RWPE1 (cell line): ENCODE measurements at regions not wholly inside any gene's neighbourhood (a gene's known extent, or its start where the extent isn't known, plus 50 kb on each side); places are given as distances from the start of the nearest gene placed in this dataset.

Experiments used
- CTCF ChIA-PET: fragments of 350-600 bp; sonication (Branson Sonifier 250); formaldehyde crosslinking; extraction: SDS; loops from one replicate; lab custom pipeline; 2021; lab: Yijun Ruan, JAX
- POLR2A ChIA-PET: fragments of 400-600 bp; formaldehyde crosslinking; extraction: SDS; loops from one replicate; lab custom pipeline; 2020; ENCODE audit warnings: antibody characterized with exemption; ENCODE audit not compliant: low non-redundant PET; lab: Yijun Ruan, JAX
- DNase-seq: peaks from one replicate; pipeline ENCODE4 v3.0.0; 2012; ENCODE audit warnings: low spot score
- H3K27ac ChIP-seq: fragments of 450-650 bp; 2 replicates; pipeline ENCODE4 v1.5.1; 2017
- CTCF ChIP-seq: fragments of 450-650 bp; conservative IDR thresholded peaks from 2 replicates; pipeline ENCODE4 v1.5.1; 2017; ENCODE audit warnings: low read depth, mild to moderate bottlenecking

- ChIA-PET CTCF (no interaction called here), POLR2A (no interaction called here)
- no peak for TF ChIP-seq CTCF
- no peak for DNase-seq
- H3K27ac ChIP-seq, result no peak overlapping the region
Observed at GRCh38 chr15:72979791-72980190, 72.5 kb upstream of the NEO1 start.

- TF ChIP-seq CTCF, result no peak
- ChIA-PET CTCF (no interaction called here), POLR2A (no interaction called here)
- no peak for DNase-seq
- H3K27ac ChIP-seq, result no peak overlapping the region
Observed at GRCh38 chr15:72979308-72979707, 73.0 kb upstream of the NEO1 start.

- no peak for TF ChIP-seq CTCF
- H3K27ac ChIP-seq, result no peak overlapping the region
- ChIA-PET CTCF (interaction anchor here (0.6 kb wide), 1 partner anchor 372 kb away, joined by 3 read pairs; no protein-coding TSS in a partner anchor), POLR2A (no interaction called here)
- DNase-seq, result no peak
Observed at GRCh38 chr15:72978223-72978622, 74.0 kb upstream of the NEO1 start.

- POLR2A ChIA-PET, result no interaction called here
- TF ChIP-seq CTCF, result no peak
- CTCF ChIA-PET, result no interaction called here
- no peak for DNase-seq
- no peak overlapping the region for H3K27ac ChIP-seq
Observed at GRCh38 chr15:72972362-72972761, 79.9 kb upstream of the NEO1 start.

GRCh38 chr15:72971766-72972165, 80.5 kb upstream of the NEO1 start:
- ChIA-PET POLR2A (no interaction called here), CTCF (no interaction called here)
- DNase-seq, result no peak
- H3K27ac ChIP-seq, result no peak overlapping the region
- no peak for TF ChIP-seq CTCF

GRCh38 chr15:72970933-72971760, 81.1 kb upstream of the NEO1 start:
- H3K27ac ChIP-seq, result no peak overlapping the region
- no peak for TF ChIP-seq CTCF
- POLR2A ChIA-PET, result no interaction called here
- DNase-seq, result no peak
- CTCF ChIA-PET, result interaction anchor here (0.5 kb wide), 1 partner anchor 40 kb away, joined by 5 read pairs; no protein-coding TSS in a partner anchor
